B cell (primary cell): ENCODE measurements at regions not wholly inside any gene's neighbourhood (a gene's known extent, or its start where the extent isn't known, plus 50 kb on each side); places are given as distances from the start of the nearest gene placed in this dataset.

Experiments used
- EZH2 ChIP-seq: IDR thresholded peaks from 2 replicates; pipeline ENCODE4 v1.6.1; 2012; ENCODE audit warnings: borderline replicate concordance, low read depth, mild to moderate bottlenecking, moderate library complexity, low read length; ENCODE audit not compliant: insufficient read depth, poor library complexity, severe bottlenecking
- TF ChIP-seq, protein P1 (sequence below): fragments of 200-600 bp; IDR thresholded peaks from one replicate; pipeline ENCODE4 v1.8.0; 2022; ENCODE audit warnings: antibody characterized with exemption, mild to moderate bottlenecking

DNA sequence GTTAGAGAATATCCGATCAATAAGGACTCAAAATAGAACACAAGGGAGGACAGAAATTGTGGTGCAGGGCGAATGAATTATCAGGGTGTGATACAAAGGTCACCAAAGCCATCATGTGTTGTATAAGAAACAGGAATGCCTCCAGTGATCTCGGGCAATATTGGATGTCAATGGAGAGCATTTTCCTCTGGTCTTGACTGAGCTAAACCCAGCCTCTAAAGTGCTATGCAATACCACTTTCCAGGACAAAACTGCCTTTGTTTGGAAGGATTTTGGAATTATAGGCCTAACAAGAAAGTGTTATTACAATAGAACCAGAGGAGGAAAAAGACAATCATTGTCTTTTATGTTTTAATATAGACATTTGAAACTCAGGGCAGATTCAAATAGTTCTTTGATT, 281.7 kb downstream of the CHM start:
- TF ChIP-seq, protein P1, sequence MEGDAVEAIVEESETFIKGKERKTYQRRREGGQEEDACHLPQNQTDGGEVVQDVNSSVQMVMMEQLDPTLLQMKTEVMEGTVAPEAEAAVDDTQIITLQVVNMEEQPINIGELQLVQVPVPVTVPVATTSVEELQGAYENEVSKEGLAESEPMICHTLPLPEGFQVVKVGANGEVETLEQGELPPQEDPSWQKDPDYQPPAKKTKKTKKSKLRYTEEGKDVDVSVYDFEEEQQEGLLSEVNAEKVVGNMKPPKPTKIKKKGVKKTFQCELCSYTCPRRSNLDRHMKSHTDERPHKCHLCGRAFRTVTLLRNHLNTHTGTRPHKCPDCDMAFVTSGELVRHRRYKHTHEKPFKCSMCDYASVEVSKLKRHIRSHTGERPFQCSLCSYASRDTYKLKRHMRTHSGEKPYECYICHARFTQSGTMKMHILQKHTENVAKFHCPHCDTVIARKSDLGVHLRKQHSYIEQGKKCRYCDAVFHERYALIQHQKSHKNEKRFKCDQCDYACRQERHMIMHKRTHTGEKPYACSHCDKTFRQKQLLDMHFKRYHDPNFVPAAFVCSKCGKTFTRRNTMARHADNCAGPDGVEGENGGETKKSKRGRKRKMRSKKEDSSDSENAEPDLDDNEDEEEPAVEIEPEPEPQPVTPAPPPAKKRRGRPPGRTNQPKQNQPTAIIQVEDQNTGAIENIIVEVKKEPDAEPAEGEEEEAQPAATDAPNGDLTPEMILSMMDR, result no peak
- TF ChIP-seq EZH2, result no peak
